Muscle layer of duodenum (tissue), 2 donors: ENCODE measurements at regions not wholly inside any gene's neighbourhood (a gene's known extent, or its start where the extent isn't known, plus 50 kb on each side); places are given as distances from the start of the nearest gene placed in this dataset.

Experiments used
- H3K27ac ChIP-seq: one replicate; pipeline ENCODE4 v1.7.0; 2013; ENCODE audit warnings: mild to moderate bottlenecking, low read length
- H3K27me3 ChIP-seq: one replicate; pipeline ENCODE4 v1.7.0; 2013; ENCODE audit warnings: low read depth, mild to moderate bottlenecking, control low read depth, low read length
- H3K36me3 ChIP-seq, 2 donors: one replicate each; pipeline ENCODE4 v1.7.0; 2013; ENCODE audit warnings: low read length in 2 of 2, control low read depth in 1 of 2, mild to moderate bottlenecking in 1 of 2; ENCODE audit not compliant: insufficient read depth in 2 of 2, control insufficient read depth in 1 of 2
- H3K4me1 ChIP-seq, 2 donors: one replicate each; pipeline ENCODE4 v1.7.0; 2013; ENCODE audit warnings: low read length in 2 of 2, mild to moderate bottlenecking in 2 of 2, control low read depth in 1 of 2, moderate library complexity in 1 of 2; ENCODE audit not compliant: insufficient read depth in 2 of 2, control insufficient read depth in 1 of 2
- H3K4me3 ChIP-seq, 2 donors: one replicate each; pipeline ENCODE4 v1.7.0; 2013; ENCODE audit warnings: low read length in 2 of 2, low read depth in 1 of 2, mild to moderate bottlenecking in 1 of 2
- H3K9me3 ChIP-seq, 2 donors: one replicate each; pipeline ENCODE4 v1.7.0; 2013; ENCODE audit warnings: low read length in 2 of 2, control low read depth in 1 of 2, mild to moderate bottlenecking in 1 of 2; ENCODE audit not compliant: control insufficient read depth in 1 of 2
- donor health status: healthy.

GRCh38 chr1:42034426-42034825 lies 115.7 kb upstream of the HIVEP3 start:
- Histone ChIP-seq H3K36me3 (no peaks in the 10 kb centered on the region), H3K4me1 (peaks cover 7 to 8% of the 10 kb centered on the region in 2 donors), H3K27ac (no peak overlapping the region), H3K27me3 (no peaks in the 10 kb centered on the region), H3K9me3 (no peaks in the 10 kb centered on the region), H3K4me3 (peak overlapping the region; percentile 71 to 91)

- Histone ChIP-seq H3K4me3 (no peak overlapping the region), H3K27ac (no peak overlapping the region), H3K9me3 (no peaks in the 10 kb centered on the region), H3K36me3 (no peaks in the 10 kb centered on the region), H3K4me1 (peaks cover 7 to 8% of the 10 kb centered on the region in 2 donors), H3K27me3 (no peaks in the 10 kb centered on the region)
Observed at GRCh38 chr1:42033629-42034028, 114.9 kb upstream of the HIVEP3 start.

- Histone ChIP-seq H3K27me3 (no peaks in the 10 kb centered on the region), H3K4me1 (no peaks in the 10 kb centered on the region), H3K27ac (no peak overlapping the region), H3K9me3 (no peaks in the 10 kb centered on the region), H3K4me3 (no peak overlapping the region), H3K36me3 (no peaks in the 10 kb centered on the region)
Observed at GRCh38 chr1:42017730-42018129, 99.0 kb upstream of the HIVEP3 start.

- no peak overlapping the region for H3K27ac ChIP-seq
- H3K4me1 ChIP-seq: no peaks in the 10 kb centered on the region
- H3K9me3 ChIP-seq: no peaks in the 10 kb centered on the region
- H3K27me3 ChIP-seq: no peaks in the 10 kb centered on the region
- no peak overlapping the region for H3K4me3 ChIP-seq
- H3K36me3 ChIP-seq: no peaks in the 10 kb centered on the region
Observed at GRCh38 chr1:42017259-42017658, 98.5 kb upstream of the HIVEP3 start.

- no peaks in the 10 kb centered on the region for H3K4me1 ChIP-seq
- H3K9me3 ChIP-seq: no peaks in the 10 kb centered on the region
- H3K27ac ChIP-seq: no peak overlapping the region
- H3K4me3 ChIP-seq: no peak overlapping the region
- H3K36me3 ChIP-seq: no peaks in the 10 kb centered on the region
- no peaks in the 10 kb centered on the region for H3K27me3 ChIP-seq
Observed at GRCh38 chr1:42014823-42015222, 96.1 kb upstream of the HIVEP3 start.

- no peaks in the 10 kb centered on the region for H3K27me3 ChIP-seq
- H3K27ac ChIP-seq: no peak overlapping the region
- H3K4me1 ChIP-seq: no peaks in the 10 kb centered on the region
- H3K4me3 ChIP-seq: no peak overlapping the region
- H3K9me3 ChIP-seq: no peaks in the 10 kb centered on the region
- no peaks in the 10 kb centered on the region for H3K36me3 ChIP-seq
Observed at GRCh38 chr1:42013881-42014470, 95.3 kb upstream of the HIVEP3 start.

GRCh38 chr1:42012852-42013251 lies 94.1 kb upstream of the HIVEP3 start:
- Histone ChIP-seq H3K9me3 (no peaks in the 10 kb centered on the region), H3K36me3 (no peaks in the 10 kb centered on the region), H3K4me1 (no peaks in the 10 kb centered on the region)

GRCh38 chr1:42010381-42010780 lies 91.7 kb upstream of the HIVEP3 start:
- Histone ChIP-seq H3K4me3 (no peak overlapping the region), H3K27me3 (no peaks in the 10 kb centered on the region), H3K9me3 (no peaks in the 10 kb centered on the region), H3K27ac (no peak overlapping the region), H3K4me1 (no peaks in the 10 kb centered on the region), H3K36me3 (no peaks in the 10 kb centered on the region)

More at GRCh38 chr1:42012852-42013251, 94.1 kb upstream of the HIVEP3 start:
- H3K27ac ChIP-seq: no peak overlapping the region
- H3K4me3 ChIP-seq: no peak overlapping the region
- H3K27me3 ChIP-seq: no peaks in the 10 kb centered on the region

- H3K9me3 ChIP-seq: no peaks in the 10 kb centered on the region
- no peaks in the 10 kb centered on the region for H3K36me3 ChIP-seq
- H3K27me3 ChIP-seq: no peaks in the 10 kb centered on the region
- H3K4me3 ChIP-seq: no peak overlapping the region
- no peaks in the 10 kb centered on the region for H3K4me1 ChIP-seq
- no peak overlapping the region for H3K27ac ChIP-seq
Observed at GRCh38 chr1:42008264-42008663, 89.5 kb upstream of the HIVEP3 start.

GRCh38 chr1:42006836-42007235 lies 88.1 kb upstream of the HIVEP3 start:
- Histone ChIP-seq H3K9me3 (no peaks in the 10 kb centered on the region), H3K27ac (no peak overlapping the region), H3K4me3 (no peak overlapping the region), H3K27me3 (no peaks in the 10 kb centered on the region), H3K36me3 (no peaks in the 10 kb centered on the region), H3K4me1 (no peaks in the 10 kb centered on the region)

- Histone ChIP-seq H3K27me3 (no peaks in the 10 kb centered on the region), H3K4me1 (no peaks in the 10 kb centered on the region), H3K4me3 (no peak overlapping the region), H3K9me3 (no peaks in the 10 kb centered on the region), H3K36me3 (no peaks in the 10 kb centered on the region), H3K27ac (no peak overlapping the region)
Observed at GRCh38 chr1:42006093-42006492, 87.4 kb upstream of the HIVEP3 start.

GRCh38 chr1:42005530-42005929 lies 86.8 kb upstream of the HIVEP3 start:
- Histone ChIP-seq H3K27ac (no peak overlapping the region), H3K9me3 (no peaks in the 10 kb centered on the region), H3K27me3 (no peaks in the 10 kb centered on the region), H3K36me3 (no peaks in the 10 kb centered on the region), H3K4me1 (no peaks in the 10 kb centered on the region), H3K4me3 (no peak overlapping the region)
